DND-41 (cell line): ENCODE measurements at regions not wholly inside any gene's neighbourhood (a gene's known extent, or its start where the extent isn't known, plus 50 kb on each side); places are given as distances from the start of the nearest gene placed in this dataset.
A peak's percentile ranks its signal among the peaks of the same experiment; 100 is the strongest.

Source experiments
- ATAC-seq: fragments of 200-7000 bp; cut with Tn5 transposase; 3 replicates; pipeline ENCODE4 v1.9.1; 2021; ENCODE audit warnings: low read depth; ENCODE audit not compliant: insufficient read depth
- DNase-seq: peaks from one replicate; pipeline ENCODE4 v3.0.0-alpha.2; 2020
- H2AFZ ChIP-seq: 2 replicates; pipeline ENCODE4 v1.6.0; 2012; ENCODE audit warnings: low read depth, low read length
- H3K27ac ChIP-seq: 2 replicates; pipeline ENCODE4 v1.5.1; 2012; ENCODE audit warnings: low read length, inconsistent platforms
- H3K27me3 ChIP-seq: fragments of 200-600 bp; sonication (generic); 2 replicates; pipeline ENCODE4 v1.6.0; 2012; ENCODE audit warnings: low read length, mild to moderate bottlenecking, inconsistent platforms; ENCODE audit not compliant: insufficient read depth, poor library complexity
- H3K36me3 ChIP-seq: 2 replicates; pipeline ENCODE4 v1.5.1; 2012; ENCODE audit warnings: low read length, inconsistent platforms; ENCODE audit not compliant: insufficient read depth
- H3K4me1 ChIP-seq: 2 replicates; pipeline ENCODE4 v1.5.1; 2012; ENCODE audit warnings: mild to moderate bottlenecking, low read length; ENCODE audit not compliant: insufficient read depth
- H3K4me2 ChIP-seq: 2 replicates; pipeline ENCODE4 v1.6.0; 2012; ENCODE audit warnings: mild to moderate bottlenecking, moderate library complexity, low read length, inconsistent platforms; ENCODE audit not compliant: insufficient read depth
- H3K4me3 ChIP-seq, 2 experiments: fragments of 200-600 bp in 1 of 2; shearing (Covaris generic) in 1 of 2; 2 replicates each; pipeline ENCODE4 v1.5.1; 2012 to 2016; ENCODE audit warnings: inconsistent platforms in 2 of 2, low read length in 2 of 2, mild to moderate bottlenecking in 2 of 2, low read depth in 1 of 2, moderate library complexity in 1 of 2
- H3K79me2 ChIP-seq: 2 replicates; pipeline ENCODE4 v1.6.0; 2012; ENCODE audit warnings: low read length, inconsistent platforms; ENCODE audit not compliant: insufficient read depth
- H3K9ac ChIP-seq: 2 replicates; pipeline ENCODE4 v1.6.0; 2012; ENCODE audit warnings: low read depth, mild to moderate bottlenecking, inconsistent platforms, low read length, moderate library complexity
- H3K9me3 ChIP-seq: 2 replicates; pipeline ENCODE4 v1.5.1; 2012; ENCODE audit warnings: low read length, moderate library complexity, mild to moderate bottlenecking, inconsistent platforms; ENCODE audit not compliant: insufficient read depth, severe bottlenecking
- H4K20me1 ChIP-seq: 2 replicates; pipeline ENCODE4 v1.6.0; 2012; ENCODE audit warnings: low read length; ENCODE audit not compliant: insufficient read depth
- CTCF ChIP-seq: IDR thresholded peaks from 2 replicates; pipeline ENCODE4 v1.5.1; 2012; ENCODE audit warnings: borderline replicate concordance, low read length, moderate library complexity, mild to moderate bottlenecking; ENCODE audit not compliant: poor library complexity, severe bottlenecking; ENCODE audit errors: extremely low read depth
- EZH2 ChIP-seq: IDR thresholded peaks from 3 replicates; pipeline ENCODE4 v1.6.1; 2012; ENCODE audit warnings: borderline replicate concordance, low read depth, mild to moderate bottlenecking, moderate library complexity, low read length, inconsistent platforms; ENCODE audit not compliant: severe bottlenecking

GRCh38 chr16:65763640-65764305 is 602.7 kb upstream of the CDH5 start:
- H4K20me1 ChIP-seq: no peaks in the 10 kb centered on the region
- H3K9ac ChIP-seq: no peak overlapping the region
- no peak overlapping the region for H3K27ac ChIP-seq
- H3K79me2 ChIP-seq: no peaks in the 10 kb centered on the region
- H3K36me3 ChIP-seq: no peaks in the 10 kb centered on the region
- H3K9me3 ChIP-seq: no peaks in the 10 kb centered on the region
- H2AFZ ChIP-seq: no peak overlapping the region
- no peak overlapping the region for H3K4me2 ChIP-seq
- peak; percentile 60; the same call in 2 of the 3 replicates for ATAC-seq
- H3K27me3 ChIP-seq: no peaks in the 10 kb centered on the region
- H3K4me3 ChIP-seq: no peak overlapping the region
- H3K4me1 ChIP-seq: no peaks in the 10 kb centered on the region
- peak; percentile 20 for DNase-seq
- TF ChIP-seq CTCF (no peak), EZH2 (no peak)

- DNase-seq: no peak
- no peak overlapping the region for H2AFZ ChIP-seq
- H3K36me3 ChIP-seq: no peaks in the 10 kb centered on the region
- no peak for TF ChIP-seq EZH2
- TF ChIP-seq CTCF: no peak
- no peaks in the 10 kb centered on the region for H3K27me3 ChIP-seq
- no peak overlapping the region for H3K4me2 ChIP-seq
- H3K27ac ChIP-seq: no peak overlapping the region
- no peaks in the 10 kb centered on the region for H3K9me3 ChIP-seq
- H3K79me2 ChIP-seq: no peaks in the 10 kb centered on the region
- no peaks in the 10 kb centered on the region for H3K4me1 ChIP-seq
- H3K4me3 ChIP-seq: no peak overlapping the region
- no peaks in the 10 kb centered on the region for H4K20me1 ChIP-seq
- no peak overlapping the region for H3K9ac ChIP-seq
- ATAC-seq: no peak
Observed at GRCh38 chr16:65760874-65761273, 605.6 kb upstream of the CDH5 start.

- H3K36me3 ChIP-seq: no peaks in the 10 kb centered on the region
- H3K9me3 ChIP-seq: no peaks in the 10 kb centered on the region
- no peaks in the 10 kb centered on the region for H3K4me1 ChIP-seq
- ATAC-seq: no peak
- no peaks in the 10 kb centered on the region for H3K79me2 ChIP-seq
- H3K27me3 ChIP-seq: no peaks in the 10 kb centered on the region
- no peaks in the 10 kb centered on the region for H4K20me1 ChIP-seq
- no peak overlapping the region for H2AFZ ChIP-seq
- no peak overlapping the region for H3K4me2 ChIP-seq
- no peak for DNase-seq
- no peak for TF ChIP-seq EZH2
- no peak for TF ChIP-seq CTCF
- H3K9ac ChIP-seq: no peak overlapping the region
- no peak overlapping the region for H3K27ac ChIP-seq
- H3K4me3 ChIP-seq: no peak overlapping the region
Observed at GRCh38 chr16:65758620-65759019, 607.9 kb upstream of the CDH5 start.
